ENCODE measurements at regions not wholly inside any gene's neighbourhood (a gene's known extent, or its start where the extent isn't known, plus 50 kb on each side); places are given as distances from the start of the nearest gene placed in this dataset.

DNA sequence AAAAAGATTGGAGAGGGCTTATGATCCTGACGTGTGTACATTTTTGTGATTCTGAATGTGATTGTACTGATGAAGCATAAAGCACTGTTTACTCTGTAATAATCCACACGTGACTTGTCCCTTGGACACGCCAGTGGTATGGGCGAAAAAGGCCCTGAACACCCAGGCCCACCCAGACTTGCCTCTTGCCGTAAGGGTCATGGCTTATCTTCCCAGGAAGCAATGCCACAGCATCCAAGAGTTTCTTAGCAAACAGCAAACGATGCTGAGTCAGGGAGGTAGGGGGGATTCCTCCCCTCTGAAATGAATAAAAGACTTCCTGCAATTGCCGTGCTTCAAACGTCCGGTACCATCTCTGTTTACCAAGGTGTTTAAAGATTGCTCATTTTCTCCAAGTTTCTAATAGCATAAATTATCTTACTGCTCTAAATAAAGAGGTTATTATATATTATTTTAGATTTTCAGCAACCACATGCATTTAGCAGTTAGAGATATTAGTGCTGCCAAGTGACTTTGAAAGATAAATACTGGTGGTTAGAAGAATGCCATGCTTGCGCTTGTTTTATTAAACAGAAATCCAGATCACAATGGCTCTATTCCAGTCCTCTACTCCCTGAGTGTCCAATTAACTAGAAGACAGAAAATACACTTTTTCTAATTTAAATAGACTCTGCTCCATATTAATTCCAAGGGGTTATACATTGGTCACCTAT, 212.8 kb upstream of the CST7 start:
- TF ChIP-seq, protein P1, sequence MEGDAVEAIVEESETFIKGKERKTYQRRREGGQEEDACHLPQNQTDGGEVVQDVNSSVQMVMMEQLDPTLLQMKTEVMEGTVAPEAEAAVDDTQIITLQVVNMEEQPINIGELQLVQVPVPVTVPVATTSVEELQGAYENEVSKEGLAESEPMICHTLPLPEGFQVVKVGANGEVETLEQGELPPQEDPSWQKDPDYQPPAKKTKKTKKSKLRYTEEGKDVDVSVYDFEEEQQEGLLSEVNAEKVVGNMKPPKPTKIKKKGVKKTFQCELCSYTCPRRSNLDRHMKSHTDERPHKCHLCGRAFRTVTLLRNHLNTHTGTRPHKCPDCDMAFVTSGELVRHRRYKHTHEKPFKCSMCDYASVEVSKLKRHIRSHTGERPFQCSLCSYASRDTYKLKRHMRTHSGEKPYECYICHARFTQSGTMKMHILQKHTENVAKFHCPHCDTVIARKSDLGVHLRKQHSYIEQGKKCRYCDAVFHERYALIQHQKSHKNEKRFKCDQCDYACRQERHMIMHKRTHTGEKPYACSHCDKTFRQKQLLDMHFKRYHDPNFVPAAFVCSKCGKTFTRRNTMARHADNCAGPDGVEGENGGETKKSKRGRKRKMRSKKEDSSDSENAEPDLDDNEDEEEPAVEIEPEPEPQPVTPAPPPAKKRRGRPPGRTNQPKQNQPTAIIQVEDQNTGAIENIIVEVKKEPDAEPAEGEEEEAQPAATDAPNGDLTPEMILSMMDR (IDR thresholded peaks at IDR 0.05): no peak
- TF ChIP-seq POLR2A (IDR thresholded peaks at IDR 0.05) (no peak), EP300 (IDR thresholded peaks at IDR 0.05) (no peak)

All from ovary (tissue), 3 donors.